Panc1 (cell line): ENCODE measurements at regions not wholly inside any gene's neighbourhood (a gene's known extent, or its start where the extent isn't known, plus 50 kb on each side); places are given as distances from the start of the nearest gene placed in this dataset.

Experiments used
- ATAC-seq: fragments of 200-7000 bp; cut with Tn5 transposase; 2 replicates; pipeline ENCODE4 v1.9.1; 2020; ENCODE audit warnings: mild to moderate bottlenecking, moderate library complexity
- BruUV-seq: library from RNA; stranded (reverse); fragments of 400-500 nt; replicated peaks from 2 replicates; lab custom pipeline; 2021; lab: Mats Ljungman, UMichigan
- CTCF ChIA-PET: fragments of 300-600 bp; sonication (Branson Sonifier 250); formaldehyde crosslinking; loops from one replicate; lab custom pipeline; 2022; ENCODE audit warnings: antibody characterized with exemption; lab: Charles Lee
- POLR2A ChIA-PET: fragments of 300-600 bp; sonication (Branson Sonifier 250); formaldehyde crosslinking; loops from one replicate; lab custom pipeline; 2022; ENCODE audit warnings: antibody characterized with exemption; lab: Charles Lee
- DNase-seq: peaks from one replicate; pipeline ENCODE4 v3.0.0-alpha.2; 2010; ENCODE audit warnings: low read depth, low spot score
- H3K27ac ChIP-seq: 2 replicates; pipeline ENCODE4 v1.5.1; 2011; ENCODE audit warnings: mild to moderate bottlenecking, low read length, inconsistent platforms
- H3K27me3 ChIP-seq: fragments of 200-500 bp; sonication (Bioruptor generic); 2 replicates; pipeline ENCODE4 v1.6.0; 2014; ENCODE audit warnings: low read length, inconsistent platforms; ENCODE audit not compliant: control insufficient read depth, insufficient read depth
- H3K36me3 ChIP-seq: fragments of 200-500 bp; sonication (Bioruptor generic); 2 replicates; pipeline ENCODE4 v1.5.1; 2014; ENCODE audit warnings: inconsistent platforms, mild to moderate bottlenecking, low read length, moderate library complexity; ENCODE audit not compliant: control insufficient read depth, insufficient read depth
- H3K4me1 ChIP-seq: 2 replicates; pipeline ENCODE4 v1.5.1; 2011; ENCODE audit warnings: inconsistent platforms, mild to moderate bottlenecking, low read length, moderate library complexity; ENCODE audit not compliant: control insufficient read depth, insufficient read depth
- H3K4me3 ChIP-seq, 2 experiments: 2 replicates each; pipeline ENCODE4 v1.5.1; 2011 to 2012; ENCODE audit warnings: low read depth in 2 of 2, low read length in 2 of 2, mild to moderate bottlenecking in 2 of 2, inconsistent platforms in 1 of 2, moderate library complexity in 1 of 2
- H3K9me3 ChIP-seq: fragments of 200-500 bp; sonication (Bioruptor generic); 2 replicates; pipeline ENCODE4 v1.5.1; 2014; ENCODE audit warnings: low read depth, mild to moderate bottlenecking, inconsistent platforms, low read length, moderate library complexity; ENCODE audit not compliant: control insufficient read depth, insufficient read depth
- CTCF ChIP-seq: fragments of 450-650 bp; IDR thresholded peaks from 2 replicates; pipeline ENCODE4 v1.5.1; 2017; ENCODE audit warnings: mild to moderate bottlenecking
- POLR2AphosphoS5 ChIP-seq: IDR thresholded peaks from 2 replicates; pipeline ENCODE4 v1.6.1; 2012; ENCODE audit warnings: mild to moderate bottlenecking, low read depth, low read length, moderate library complexity
- REST ChIP-seq, 2 experiments: IDR thresholded peaks; 2 replicates each; pipeline ENCODE4 v1.6.1; 2011 to 2012; ENCODE audit warnings: low read depth in 2 of 2, control low read depth in 1 of 2, low read length in 1 of 2, mild to moderate bottlenecking in 1 of 2, moderate library complexity in 1 of 2; ENCODE audit not compliant: insufficient read depth in 1 of 2
- SIN3A ChIP-seq: IDR thresholded peaks from 2 replicates; pipeline ENCODE4 v1.6.1; 2012; ENCODE audit warnings: low read depth, mild to moderate bottlenecking, low read length, moderate library complexity, borderline replicate concordance; ENCODE audit not compliant: insufficient read depth
- TCF7L2 ChIP-seq: IDR thresholded peaks from 2 replicates; pipeline ENCODE4 v1.6.1; 2011; ENCODE audit warnings: mild to moderate bottlenecking, low read depth, low read length, inconsistent platforms
- in situ Hi-C: cut with HindIII; loops from 2 replicates; pipeline ENCODE4 v1.10.0; 2016; ENCODE audit warnings: low sequenced_read_pairs, low pct_unique_long_range_greater_than_20kb
- intact Hi-C: fragments of 100-400 bp; cut with micrococcal nuclease; formaldehyde crosslinking; loops from one replicate; pipeline ENCODE4 v1.10.0; 2022; ENCODE audit not compliant: unreplicated experiment

- DNase-seq (no peak), ATAC-seq (no peak)
- POLR2A ChIA-PET = no interaction called here
- 0 out of 2 replicates have a peak, but pooled peaks cover 3% of the 10 kb centered on the region for H3K9me3 ChIP-seq
- no peak overlapping the region for H3K27ac ChIP-seq
- CTCF ChIA-PET = no interaction called here
- intact Hi-C loops = no loop called here
- TF ChIP-seq REST (IDR thresholded peaks at IDR 0.05; ENCODE audit: insufficient read depth in 1 of 2, low read depth in 2 of 2, low read length in 1 of 2) = no peak
- TF ChIP-seq CTCF = no peak
- TF ChIP-seq POLR2AphosphoS5 = no peak
- TF ChIP-seq TCF7L2 = no peak
- no peak for TF ChIP-seq SIN3A
- BruUV-seq = no TSS peak
- no peak overlapping the region for H3K4me3 ChIP-seq
- H3K4me1 ChIP-seq = no peaks in the 10 kb centered on the region
- in situ Hi-C loops = no loop called here
- no peaks in the 10 kb centered on the region for H3K27me3 ChIP-seq
- H3K36me3 ChIP-seq = no peaks in the 10 kb centered on the region
Measured at GRCh38 chr5:13244151-13244550, 700.3 kb downstream of the DNAH5 start.

- ChIA-PET CTCF (no interaction called here), POLR2A (no interaction called here)
- H3K4me3 ChIP-seq = no peak overlapping the region
- H3K4me1 ChIP-seq = no peaks in the 10 kb centered on the region
- H3K9me3 ChIP-seq = no peaks in the 10 kb centered on the region
- no TSS peak for BruUV-seq
- H3K36me3 ChIP-seq = no peaks in the 10 kb centered on the region
- TF ChIP-seq TCF7L2 (no peak), CTCF (no peak), REST (IDR thresholded peaks at IDR 0.05; ENCODE audit: insufficient read depth in 1 of 2, low read depth in 2 of 2, low read length in 1 of 2) (no peak), SIN3A (no peak), POLR2AphosphoS5 (no peak)
- DNase-seq (no peak), ATAC-seq (no peak)
- no peak overlapping the region for H3K27ac ChIP-seq
- intact Hi-C loops (no loop called here), in situ Hi-C loops (no loop called here)
- H3K27me3 ChIP-seq = no peaks in the 10 kb centered on the region
Measured at GRCh38 chr5:13227513-13227912, 717.0 kb downstream of the DNAH5 start.
